GM21360 (cell line): ENCODE measurements at regions not wholly inside any gene's neighbourhood (a gene's known extent, or its start where the extent isn't known, plus 50 kb on each side); places are given as distances from the start of the nearest gene placed in this dataset.
"Not testable (repeated sequence)": the region's sequence is repeated elsewhere in the genome, so short reads cannot be mapped to it uniquely, and the experiment has no call there.

Experiments
- ATAC-seq: cut with Tn5 transposase; IDR thresholded peaks from one replicate; pipeline ENCODE4 v1.9.1; 2021; ENCODE audit warnings: mild to moderate bottlenecking, moderate library complexity; ENCODE audit not compliant: unreplicated experiment

DNA sequence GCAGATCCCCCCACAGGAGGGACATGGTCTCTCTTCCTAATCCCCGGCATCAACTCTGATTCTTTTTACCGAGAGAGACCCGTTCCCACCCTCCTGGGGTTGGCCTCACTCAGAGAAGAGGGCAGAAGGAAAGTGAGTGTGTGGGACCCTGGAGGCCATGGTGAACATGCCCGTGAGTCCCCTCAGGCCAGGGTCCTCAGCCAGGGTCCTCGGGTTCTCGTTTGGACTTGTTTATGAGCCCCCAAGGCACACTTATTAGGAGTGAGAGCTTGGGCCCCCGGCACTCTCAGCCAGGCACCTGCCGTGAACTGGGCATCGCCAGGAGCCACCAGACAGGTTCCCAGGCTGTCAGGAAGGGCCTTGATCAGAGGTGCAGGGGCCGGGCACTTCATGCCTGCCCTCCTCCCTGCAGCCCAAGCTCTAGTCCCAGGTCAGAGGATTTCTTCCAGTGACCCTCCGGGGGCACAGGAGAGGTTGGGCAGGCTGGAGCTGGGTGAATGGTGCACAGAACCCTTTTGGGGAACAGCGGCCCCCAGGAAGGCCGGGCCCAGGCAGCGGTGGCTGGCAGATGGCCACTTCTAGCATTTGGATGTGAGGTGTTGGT lies 122.6 kb downstream of the CRYAA start:
- no peak for ATAC-seq

DNA sequence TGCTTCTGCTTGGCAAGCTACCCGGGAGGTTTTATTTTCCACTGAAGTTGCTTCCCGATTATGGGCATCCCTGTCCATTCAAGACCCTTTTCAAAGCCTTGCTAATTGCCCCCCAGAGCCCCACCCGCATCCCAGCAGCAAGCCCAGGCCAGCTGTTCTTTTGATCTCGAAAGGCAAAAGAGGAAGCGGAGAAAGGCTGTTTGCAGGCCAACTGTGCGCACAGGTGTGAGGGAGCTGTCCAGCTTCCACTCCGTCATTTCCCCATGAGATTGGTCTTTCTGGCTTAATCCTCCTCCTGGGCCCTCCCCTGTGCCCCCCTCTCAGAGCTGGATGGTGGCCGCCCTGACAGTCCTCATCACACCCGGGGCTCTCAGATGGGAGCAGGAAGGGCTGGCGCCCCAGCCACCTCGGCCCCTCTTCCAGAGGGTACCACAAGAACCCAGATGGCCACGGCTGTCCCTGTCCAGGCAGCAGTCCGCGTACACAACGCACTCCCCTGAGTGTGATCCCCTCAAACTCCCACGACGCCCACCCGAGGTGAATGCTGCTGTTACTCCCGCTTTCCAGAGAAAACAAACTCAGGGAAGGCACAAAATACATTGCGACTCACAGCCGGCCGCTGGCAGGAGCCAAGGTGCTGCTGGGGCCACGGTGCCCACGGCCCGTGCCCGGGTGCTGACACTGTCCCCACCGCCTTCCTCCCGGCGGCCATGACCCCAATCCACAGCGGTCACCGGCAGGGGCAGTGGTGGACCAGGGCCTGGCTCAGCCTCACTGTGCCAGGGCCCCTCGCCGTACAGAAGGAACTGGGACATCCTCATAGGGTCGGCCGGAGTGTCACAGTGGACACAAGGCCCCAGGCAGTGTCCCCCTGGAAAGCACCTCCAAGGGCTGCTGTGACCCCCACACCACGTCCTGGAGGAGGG lies 121.9 kb downstream of the CRYAA start:
- no peak for ATAC-seq

DNA sequence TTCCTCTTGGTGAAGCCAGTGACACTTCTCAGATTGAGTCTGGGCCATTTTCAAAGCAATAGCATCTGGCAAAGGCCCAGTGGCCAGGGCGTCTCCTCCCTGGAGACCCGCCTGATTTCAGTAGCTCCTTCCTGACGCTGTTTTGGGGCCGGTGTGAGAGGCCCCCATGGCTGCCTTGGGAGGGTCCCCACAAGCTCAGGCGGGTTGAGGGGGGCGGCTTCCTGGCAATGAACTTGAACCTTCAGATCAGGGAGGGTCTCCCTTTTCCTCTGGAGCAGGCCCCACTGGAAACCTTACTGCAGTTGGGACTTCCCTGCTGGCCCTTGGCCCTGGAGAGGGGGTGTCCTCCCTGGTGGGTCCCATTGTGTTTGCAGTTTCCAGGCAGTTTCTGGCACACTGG lies 121.2 kb downstream of the CRYAA start:
- no peak for ATAC-seq

DNA sequence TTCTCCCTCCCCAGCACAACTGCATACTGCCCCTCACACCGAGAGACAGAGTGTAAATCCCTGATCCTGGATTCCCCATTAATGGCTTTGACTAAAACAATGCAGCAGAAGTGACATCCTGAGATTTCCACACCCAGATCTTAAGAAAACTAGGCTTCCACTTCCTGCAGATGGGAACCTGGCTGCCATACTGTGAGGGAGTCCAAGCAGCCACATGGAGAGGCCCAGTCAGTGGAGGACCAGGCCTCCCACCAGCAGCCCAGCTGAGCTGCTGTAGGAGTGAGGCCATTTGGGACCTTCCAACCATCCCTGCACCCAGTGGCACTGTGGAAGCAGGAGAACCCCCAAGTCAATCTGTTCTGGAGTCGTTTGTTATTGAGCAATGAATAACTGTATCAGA lies 120.6 kb downstream of the CRYAA start:
- ATAC-seq, result no peak

DNA sequence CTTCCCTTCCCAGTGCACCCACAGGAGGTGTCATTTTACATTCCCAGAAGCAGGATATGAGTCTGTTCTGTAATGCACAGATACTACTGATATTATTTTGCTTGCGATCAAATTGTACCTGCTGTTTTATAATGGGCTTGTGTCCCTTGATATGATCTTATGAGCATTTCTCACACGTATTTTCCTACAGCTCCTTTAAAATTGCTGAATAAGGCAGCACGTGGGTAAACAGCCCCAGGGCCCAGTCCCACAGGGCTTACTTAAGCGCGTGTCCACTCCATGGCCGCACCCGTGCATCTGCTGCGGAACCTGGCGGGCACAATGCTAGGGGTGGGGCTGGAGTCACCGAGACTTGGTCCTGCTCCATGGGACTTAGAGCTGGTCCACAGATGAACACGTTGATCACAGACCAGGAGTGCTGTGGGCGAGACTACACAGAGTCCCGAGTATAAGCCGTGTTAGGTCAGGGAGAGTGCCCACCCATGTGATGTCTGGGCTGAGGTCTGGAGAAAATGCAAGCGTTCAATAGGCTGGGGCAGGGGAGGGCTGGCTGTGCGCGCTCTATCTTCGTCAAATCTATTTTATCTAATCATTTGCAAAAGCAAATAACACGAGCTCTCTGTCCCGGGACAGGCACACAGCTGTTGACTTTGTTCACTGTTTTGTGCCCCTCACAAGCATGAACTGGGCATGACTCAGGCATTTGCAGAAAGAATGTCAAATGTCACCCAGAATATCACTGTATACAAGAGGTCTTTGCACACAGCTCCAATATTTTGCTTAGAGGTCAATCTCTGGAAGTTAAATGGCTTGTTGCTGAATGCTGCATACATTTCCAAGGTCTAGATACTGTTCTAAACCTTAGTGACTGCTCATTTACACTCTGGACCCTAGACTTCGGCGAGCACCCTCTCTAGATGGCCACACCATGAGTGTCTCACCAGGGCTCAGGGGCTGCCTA lies 119.3 kb downstream of the CRYAA start:
- no peak for ATAC-seq

DNA sequence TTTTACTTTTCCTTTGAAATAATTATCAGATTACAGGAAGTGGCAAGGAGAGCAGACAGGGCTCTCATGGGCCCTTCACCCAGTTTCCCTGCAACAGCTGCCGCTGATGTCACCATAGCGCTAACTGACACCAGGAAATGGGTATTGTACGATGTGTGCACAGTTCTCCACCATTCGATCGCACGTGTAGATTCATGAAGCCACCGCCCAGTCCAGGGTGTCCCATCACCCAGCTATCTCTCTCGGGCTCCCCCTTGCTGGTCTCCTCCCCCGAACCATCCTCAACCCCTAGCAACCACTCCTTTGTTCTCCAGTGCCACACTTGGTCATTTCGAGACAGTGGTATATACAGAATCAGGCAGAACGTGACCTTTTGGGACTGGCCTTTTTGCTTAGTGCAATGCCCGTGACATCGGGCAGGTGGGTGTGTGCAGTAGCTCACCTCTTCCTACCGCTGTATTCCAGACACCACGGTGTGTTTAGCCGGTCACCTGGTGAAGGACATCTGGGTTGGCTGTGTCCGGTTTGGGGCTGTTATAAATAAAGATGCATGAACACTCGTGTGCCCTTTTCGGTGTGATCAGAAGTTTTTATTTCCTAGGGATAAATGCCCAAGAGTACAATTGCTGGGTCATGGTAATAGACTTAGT lies 118.4 kb downstream of the CRYAA start:
- ATAC-seq, result no peak

DNA sequence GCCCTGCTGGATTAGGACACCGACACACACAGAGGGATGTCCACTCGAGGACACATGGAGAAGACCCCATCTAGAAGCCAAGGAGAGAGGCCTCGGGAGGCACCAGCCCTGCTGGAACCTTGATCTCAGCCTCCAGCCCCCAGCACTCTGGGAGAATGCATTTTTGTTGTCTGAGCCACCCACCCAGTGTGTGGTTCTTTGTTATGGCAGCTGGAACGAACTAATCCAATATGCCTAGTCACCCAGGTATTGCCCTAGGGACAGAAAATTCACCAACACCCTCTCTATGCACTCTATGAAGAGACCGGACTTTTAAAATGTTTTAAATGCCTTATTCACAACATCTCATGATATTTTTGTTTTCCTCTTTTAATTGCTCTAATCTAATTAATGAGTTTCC lies 117.4 kb downstream of the CRYAA start:
- ATAC-seq, result no peak

DNA sequence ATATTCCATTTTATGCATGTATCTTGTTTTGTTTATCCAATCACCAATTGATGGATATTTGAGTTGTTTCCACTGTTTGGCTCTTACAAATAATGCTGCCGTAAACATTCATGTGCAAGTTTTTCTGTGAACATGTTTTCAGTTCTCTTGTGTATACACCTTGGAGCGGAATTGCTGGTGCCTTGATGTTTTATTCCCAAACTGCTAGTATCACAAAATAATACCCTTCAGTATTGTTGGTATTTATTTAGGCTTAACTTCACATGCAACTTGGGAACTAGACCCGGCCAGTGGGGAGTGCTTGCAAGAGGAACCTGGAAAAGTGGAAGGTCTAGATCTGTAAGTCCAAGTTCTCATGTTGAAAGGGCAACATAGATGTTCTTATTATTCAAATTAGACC lies 115.9 kb downstream of the CRYAA start:
- ATAC-seq, result no peak

DNA sequence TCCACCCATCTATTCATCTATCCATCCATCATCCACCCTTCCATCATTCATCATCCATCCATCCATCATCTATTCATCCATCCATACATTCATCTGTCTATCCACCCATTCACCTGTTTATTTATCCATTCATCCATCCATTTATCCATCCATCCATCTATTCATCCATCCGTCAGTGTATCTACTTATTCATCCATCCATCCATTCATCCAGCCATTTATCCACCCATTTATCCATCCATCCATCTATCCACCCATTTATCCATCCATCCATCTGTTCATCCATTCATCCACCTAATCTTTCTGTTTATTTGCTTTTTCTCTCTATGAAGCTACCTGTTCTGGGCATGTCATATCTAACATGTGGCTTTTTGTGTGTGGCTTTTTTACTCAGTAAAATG lies 115.4 kb downstream of the CRYAA start:
- ATAC-seq, result no peak

DNA sequence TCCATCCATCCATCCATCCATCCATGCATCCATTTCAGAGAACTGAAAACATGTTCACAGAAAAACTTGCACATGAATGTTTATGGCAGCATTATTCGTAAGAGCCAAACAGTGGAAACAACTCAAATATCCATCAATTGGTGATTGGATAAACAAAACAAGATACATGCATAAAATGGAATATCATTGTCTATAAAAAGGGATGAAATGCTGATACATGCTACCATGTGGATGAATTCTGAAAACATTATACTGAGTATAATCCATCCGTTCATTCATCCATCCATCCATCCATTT lies 115.1 kb downstream of the CRYAA start:
- ATAC-seq, result not testable (repeated sequence)

DNA sequence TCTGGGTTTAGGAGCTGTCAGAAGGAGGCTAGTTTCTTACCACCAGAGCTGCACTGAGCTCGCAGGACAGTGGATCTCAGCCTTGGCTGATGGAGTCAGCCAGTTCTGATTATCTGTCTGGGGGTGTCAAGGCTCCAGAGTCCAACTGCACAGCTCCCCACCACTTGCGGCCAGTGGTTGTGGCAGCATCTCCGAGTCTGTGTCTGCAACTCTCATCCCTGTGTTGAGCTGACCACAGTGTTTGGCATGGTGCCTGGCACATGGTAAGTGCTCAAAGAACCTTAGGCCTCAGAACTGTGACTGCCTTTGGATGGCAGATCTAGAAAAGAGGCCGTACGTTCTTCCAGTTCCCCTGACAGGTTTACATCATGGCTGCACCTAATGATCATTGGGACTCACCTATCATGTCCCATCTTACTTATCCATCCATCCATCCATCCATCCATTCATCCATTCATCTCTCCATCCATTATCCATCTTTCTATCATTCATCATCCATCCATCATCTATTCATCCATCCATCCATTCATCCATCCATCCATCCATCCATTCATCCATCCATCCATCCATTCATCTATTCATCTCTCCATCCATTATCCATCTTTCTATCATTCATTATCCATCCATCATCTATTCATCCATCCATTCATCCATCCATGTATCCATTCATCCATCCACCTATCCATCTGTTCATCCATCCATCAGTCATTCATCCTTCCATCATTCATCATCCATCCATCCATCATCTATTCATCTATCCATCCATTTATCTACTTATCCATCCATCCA lies 114.5 kb downstream of the CRYAA start:
- ATAC-seq, result no peak

DNA sequence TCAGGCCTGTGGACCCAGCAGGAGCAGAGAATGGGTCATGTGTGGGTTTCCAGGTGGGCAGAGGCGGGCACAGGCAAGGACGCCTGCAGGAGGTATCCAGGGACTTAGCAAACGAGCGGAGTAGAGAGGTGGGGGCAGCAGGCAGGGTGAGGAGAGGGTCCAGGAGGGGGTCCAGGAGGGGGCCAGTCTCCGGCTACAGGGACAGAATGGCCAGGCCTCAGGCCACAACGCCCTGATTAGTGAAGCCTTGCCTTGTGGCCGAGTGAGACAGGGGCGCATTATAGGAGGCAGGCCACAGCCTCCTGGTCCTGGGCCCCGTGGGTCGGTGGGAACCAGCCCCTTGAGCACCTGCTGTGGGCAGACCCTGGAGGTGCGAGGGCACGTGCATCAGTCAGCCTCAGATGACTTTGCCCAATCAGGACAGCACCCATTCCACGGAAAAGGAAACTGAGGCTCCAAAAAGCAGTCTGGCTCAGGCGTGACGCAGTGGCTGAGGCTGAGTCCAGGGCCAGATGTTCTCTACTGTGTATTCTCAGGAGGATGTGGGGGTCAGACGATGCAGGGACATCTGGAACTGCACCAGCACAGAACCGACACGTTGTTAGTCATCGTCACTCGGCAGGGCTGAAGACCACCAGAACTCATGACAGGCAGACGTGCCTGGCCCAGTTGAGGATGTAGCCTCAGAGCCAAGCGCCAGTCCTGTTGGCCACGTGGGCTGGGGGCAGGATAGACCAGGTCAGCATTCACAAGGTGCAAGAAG lies 113.7 kb downstream of the CRYAA start:
- ATAC-seq, result no peak

DNA sequence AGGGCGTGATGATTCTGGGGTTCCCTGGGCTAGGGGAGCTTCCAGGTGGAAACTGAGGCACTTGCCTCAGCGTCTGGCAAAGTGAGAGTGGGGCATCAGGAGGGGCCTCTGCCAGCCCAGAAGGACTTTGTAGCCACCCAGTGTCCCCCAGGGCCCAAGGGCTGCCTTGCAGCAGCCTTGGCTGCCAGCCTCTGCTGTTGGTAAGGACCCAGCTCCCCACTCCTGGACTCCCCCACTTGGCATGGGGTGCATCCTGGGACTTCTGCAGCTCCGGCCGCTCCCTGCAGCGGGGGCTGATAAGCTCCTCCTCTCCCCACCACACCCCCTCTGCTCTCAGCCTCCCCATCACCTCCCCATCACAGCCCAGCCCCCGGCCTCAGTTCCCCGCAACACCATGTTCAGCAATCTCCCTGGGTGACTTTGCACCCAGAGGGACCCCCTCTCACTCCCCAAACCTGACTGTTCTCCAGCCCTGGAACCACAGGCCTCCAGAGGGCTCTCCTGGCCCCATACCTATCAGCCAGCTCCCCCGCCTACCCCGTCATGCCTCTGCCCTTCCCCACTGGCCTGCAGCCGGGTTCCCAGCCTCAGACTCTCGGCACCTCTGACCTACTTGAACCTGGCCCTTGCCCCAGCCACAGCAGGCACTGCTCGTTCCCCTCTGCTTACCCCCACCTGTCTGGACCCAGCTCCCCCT lies 113.0 kb downstream of the CRYAA start:
- ATAC-seq, result no peak

DNA sequence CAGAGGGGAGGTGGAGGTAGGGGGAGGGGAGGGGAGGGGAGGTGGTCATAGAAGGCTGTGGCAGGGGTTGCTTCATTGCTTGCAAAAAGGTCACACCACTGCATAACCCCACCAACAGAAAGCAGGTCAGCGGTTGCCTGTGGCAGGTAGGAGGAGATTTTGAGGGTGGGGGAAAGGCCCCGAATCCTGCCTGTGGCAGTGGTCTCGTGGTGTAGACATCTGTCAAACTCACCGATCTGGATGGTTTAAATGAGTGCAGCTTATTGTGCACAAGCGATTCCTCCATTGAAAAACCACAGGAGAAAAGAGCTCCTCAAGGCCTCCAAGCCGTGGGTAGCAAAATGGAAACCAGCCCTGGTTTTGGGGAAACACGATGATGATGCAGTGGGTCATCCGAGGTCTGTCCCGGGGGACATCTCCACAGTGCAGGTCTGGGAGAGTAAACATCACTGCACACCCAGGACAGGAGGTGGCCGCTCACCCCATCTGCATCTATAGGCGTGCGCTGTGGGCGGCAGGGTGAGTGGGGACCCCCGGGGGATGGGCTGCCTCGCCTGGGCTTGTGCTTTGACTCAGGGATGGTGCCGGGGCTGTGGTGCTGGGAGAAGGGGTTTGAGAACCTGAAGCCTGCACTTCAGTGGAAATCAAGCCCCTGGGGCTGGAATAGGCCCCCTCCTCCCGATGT lies 112.3 kb downstream of the CRYAA start:
- ATAC-seq, result no peak

DNA sequence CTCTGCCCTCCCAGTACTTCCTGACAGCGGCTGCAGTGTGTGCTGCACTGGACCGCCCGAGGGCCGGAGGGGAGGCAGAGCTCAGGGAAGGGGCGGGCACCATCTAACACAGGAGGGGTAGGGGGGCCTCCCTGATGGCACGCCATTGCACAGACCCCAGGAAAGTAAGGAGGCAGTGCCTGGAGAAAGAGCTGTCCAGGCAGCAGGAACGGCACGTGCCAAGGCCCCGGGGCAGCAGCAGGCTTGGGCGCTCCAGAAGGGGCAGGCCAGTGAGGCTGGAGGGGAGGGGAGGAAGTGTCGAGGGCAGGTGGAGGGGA lies 110.7 kb downstream of the CRYAA start:
- ATAC-seq, result no peak

DNA sequence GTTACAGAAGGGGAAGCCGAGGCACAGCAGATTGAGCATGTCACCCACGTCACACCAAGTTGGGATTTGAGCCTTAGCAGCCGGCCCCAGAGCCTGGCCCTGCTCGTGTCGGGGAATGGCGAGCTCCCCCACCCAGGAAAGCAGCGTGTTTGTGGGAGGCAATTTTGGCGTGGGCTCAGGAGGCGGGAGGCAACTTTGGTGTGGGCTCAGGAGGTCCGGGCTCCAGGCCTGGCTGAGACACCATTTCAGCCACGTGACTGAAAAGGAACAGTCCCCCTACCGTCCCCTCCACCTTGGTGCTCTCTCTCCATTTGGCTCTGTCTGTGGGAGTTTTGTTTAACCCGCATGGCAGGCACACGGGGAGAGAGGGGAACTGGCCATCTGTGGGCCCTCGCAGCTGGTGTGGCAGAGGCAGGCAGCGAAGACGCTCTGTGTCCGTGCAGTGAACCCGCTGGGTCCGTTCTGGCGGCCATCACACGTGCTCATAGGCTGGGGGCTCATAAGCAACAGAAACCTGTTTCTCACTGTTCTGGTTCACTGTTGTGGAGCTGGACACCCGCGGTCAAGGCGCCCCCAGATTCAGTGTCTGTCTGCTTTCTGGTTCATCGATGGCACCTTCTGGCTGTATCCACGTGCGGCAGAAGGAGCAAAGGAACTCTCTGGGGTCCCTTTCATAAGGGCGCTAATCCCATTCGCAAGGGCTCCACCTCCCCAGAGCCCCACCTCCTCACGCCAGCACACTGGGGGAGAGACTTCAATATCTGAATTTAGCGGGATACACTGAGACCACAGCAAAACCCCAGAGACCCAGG lies 110.2 kb downstream of the CRYAA start:
- ATAC-seq, result no peak

DNA sequence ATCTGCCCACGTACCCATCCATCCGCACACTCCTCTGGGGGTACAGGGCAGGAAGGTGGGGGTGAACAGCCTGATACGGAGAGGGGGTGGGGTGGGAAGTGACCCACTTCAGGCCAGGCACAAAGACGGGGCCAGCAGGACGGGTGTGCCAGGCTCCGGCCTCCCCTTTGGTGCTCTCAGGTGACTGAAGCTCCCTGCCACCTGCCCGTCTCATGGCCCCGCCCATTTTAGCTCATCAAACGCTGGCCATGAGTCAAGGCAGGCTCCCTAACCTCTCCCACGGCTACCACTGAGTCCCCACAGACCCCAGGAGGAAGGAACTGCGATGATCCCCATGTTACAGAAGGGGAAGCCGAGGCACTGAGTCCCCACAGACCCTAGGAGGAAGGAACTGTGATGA lies 109.6 kb downstream of the CRYAA start:
- no peak for ATAC-seq
